Activated gamma-delta T cell (primary cell): ENCODE measurements at regions not wholly inside any gene's neighbourhood (a gene's known extent, or its start where the extent isn't known, plus 50 kb on each side); places are given as distances from the start of the nearest gene placed in this dataset.

Experiments used
- DNase-seq: peaks from one replicate; lab custom pipeline; 2025; lab: John Stamatoyannopoulos, UW

DNA sequence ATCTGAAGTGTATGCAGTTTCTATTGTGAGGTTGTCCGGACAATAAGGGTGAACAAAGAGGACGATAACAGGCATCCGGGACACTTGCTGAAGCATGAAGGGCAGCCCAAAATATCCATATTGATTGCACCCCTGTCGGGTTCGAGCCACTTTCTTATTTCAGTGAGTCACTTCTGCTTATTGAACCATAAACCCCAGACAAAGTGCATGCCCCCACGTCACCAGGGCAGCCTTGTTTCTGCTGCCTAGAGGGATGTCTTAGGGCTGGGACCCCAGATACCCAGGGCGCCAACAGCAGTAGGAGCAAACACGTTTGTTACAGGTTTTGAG, 175.3 kb upstream of the LYZL1 start:
- no peak for DNase-seq

DNA sequence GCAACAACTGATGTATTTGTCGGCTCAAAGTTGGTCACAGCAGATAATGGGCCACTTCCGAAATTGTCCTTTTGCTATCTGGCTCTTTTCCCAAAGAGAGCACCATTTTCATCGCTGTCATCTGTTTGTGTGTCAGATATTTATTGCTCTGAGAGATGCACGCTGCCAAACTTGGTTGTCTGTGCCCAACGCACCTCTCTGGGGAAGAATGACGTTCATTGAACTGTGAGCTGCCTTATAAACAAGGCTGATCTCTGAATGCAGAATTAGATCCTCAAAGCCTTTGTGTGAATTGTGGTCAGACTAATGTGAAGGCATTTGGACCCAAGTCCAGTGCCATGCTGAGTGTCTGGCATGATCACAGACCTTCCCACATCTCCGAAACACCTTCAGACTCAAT, 174.7 kb upstream of the LYZL1 start:
- no peak for DNase-seq

DNA sequence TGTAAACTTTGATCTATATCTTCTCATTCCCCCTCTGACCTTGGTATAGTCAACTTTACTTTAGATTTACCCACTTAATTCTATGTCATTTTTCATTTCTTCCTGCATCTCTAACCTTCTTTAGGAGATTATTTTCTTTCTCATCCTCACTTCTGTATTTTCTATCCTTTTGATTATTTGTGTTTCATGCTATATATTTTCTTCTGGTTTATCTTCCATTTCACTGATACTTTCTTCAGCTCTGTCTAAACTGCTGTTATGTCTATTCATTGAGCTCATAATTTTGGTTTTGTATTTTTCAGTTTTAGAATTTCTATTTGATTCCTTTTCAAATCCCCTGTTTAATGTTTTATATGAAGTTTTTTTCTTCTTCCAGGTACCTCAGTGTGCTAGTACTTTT, 171.1 kb upstream of the LYZL1 start:
- no peak for DNase-seq

DNA sequence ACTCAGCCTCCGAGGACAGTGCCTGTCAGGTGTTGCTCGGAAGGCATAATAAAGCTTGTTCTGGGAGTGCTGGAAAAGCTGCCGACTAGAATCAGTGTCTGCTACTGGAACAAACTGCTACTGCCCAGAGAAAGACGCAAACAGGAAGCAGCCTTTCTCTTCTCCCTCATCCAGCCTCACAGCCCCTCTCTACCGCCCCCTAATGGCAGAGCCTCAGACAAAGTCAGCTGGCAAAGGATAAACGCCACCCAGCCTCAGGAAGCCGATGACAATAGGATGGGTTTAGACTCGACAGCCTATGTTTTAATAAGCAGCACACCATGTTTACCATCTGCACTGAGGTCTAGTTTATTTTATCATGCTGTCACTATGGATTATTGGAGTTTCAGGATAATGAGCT, 169.5 kb upstream of the LYZL1 start:
- no peak for DNase-seq

DNA sequence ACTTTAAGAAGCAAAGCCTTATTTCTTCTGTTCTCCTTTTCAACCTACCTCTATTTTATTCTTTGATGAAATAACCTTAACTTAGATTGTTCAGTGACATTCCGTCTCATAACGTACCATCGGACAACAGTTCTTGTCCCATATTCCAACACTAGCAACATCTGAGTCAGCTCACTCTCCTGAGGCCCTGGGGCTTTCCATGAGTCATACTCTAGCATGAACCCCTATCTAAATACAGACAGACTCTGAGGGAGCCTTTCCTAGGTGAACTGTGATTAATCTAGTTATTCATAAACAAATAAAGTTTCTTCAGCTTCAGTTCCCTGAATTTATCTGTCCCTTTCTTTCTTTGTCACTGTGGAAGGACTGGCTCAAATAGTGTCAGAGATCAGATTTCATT, 168.7 kb upstream of the LYZL1 start:
- DNase-seq: no peak

DNA sequence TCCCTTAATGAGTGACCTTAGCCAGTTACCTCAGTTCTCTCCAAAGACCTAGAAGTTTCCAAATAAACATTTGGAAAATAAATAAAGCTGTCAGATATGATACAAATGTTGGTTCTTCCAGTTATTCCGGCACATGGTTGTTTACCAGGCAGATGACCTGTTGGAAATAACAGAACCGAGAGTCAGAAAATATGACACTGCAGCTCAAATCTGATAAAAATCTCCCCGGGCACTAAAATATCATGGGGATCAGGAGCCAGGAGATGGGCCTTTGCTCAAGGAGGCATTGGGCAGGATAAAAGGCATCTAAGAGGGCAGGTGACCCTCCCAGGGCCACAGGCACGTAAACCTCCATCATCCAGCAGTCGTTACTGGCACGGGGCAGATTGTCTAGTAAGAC, 164.0 kb upstream of the LYZL1 start:
- no peak for DNase-seq

DNA sequence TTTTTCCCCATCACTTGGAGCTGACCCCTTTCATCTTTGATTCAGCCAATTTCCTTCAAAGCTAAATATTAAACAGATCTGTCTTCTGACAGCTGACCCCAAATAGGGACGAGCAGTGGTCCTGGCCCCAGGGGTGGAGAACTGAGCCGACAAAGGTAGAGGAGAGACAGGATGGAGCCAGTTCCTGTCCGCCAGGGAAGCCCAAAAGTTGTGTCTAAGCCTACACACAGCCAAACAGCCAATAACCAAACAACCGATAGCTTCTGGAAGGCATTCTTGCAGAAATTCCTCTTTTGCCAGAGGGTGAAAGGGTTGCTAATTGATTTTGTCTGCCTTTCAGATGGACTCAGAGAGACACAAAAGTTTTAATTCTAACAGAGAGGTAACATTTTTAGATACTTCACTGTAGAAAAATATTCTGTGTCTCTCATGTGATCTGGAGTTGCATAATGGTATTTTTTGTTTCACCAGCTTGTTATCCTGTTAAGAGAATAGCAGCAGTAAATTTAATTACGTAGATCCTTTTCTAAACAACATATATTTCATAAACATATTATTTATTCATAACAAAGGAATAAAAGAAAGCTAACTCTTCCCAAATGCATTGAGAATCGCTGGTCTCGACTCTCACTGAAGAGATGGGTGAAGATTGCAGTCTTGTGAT, 161.7 kb upstream of the LYZL1 start:
- no peak for DNase-seq

DNA sequence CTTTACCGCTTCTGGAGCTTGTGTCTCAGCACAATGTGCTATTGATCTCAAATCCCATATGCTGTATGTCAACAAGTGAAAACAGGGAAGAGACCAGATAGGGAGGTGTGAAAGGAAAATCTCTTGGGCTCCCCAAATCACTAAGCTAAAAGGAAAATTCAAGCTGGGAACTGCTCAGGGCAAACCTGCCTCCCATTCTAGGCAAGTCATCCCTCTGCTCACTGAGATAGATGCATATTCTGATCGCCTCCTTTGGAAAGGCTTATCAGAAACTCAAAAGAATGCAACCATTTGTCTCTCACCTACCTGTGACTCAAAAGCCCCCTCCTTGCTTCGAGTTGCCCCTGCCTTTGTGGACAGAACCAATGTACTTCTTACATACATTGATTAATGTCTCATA, 161.1 kb upstream of the LYZL1 start:
- no peak for DNase-seq

DNA sequence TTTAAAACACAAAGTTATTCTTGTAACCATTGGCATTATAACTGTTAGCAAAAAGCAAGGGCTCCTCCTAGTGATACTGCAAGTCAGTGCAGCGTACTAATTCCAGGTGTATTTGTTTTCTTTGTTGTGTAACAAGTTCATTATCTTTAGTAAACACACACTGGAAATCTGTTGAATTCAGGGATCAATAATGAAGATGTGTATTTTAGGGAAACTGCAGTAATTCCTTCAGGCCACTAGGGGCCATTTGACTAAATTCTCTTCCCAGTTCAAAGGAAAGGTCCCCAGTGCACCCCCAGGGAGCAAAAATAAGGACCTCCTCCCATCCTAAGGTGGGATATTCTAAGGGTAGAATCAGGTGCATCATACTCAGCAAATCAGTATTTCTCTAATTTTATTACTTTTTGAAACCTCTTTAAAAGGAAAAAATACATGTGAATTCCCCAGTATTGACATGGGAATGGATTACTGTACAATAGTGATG, 158.6 kb upstream of the LYZL1 start:
- no peak for DNase-seq

DNA sequence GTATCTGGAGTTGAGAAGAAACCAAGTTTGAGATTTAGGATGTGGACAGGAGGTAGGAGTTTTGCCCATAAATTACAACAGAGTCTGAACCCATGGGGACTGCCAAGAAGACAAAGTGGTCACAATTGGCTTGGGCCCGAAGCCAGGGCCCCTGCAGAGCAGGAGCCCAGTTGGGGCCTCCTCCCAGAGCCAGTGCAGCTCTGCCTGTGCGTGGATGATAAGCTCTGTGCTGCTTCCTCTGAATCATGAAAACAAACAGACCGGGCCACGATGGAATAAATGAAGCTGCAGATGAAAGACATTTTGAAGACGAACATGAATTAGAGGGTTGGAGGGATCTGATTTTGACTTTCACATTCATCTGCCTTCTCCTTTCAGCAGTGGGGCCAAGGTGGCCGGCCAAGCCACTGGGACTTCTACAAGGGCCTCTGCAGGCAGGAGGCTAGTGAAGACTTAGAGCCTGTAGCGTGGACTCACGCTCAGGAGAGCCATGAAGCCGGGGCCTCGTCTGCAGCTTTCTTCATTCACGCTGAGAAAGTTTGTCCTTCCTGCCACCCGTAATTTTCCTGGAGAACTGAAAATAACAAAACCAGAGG, 156.8 kb upstream of the LYZL1 start:
- DNase-seq: no peak

DNA sequence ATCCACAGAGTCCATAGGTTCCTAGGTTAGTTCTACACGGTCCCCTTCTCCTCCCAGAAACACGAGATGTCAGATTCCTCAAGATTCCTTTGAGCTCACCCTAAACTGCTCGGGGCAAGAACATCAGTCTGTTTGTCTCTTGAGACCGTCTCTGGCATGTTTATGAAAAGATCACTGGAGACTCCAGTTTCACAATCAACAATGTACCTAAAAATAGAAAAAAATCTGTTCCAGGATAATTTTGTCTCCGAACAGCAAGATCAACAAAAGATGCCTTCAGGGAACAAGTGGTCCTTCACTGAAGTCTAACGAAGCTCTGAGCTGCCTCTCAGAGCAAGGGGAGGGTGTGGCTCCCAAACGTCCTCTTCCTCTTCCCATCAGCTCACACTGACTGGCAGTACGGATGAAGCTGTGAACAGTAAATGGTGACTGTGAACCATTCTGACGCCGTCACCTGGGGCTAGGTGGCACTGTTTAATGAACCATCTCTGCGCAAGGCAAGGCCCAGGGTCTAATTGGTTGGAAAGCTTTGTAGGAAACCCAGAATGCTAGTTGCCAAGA, 156.2 kb upstream of the LYZL1 start:
- DNase-seq: no peak

DNA sequence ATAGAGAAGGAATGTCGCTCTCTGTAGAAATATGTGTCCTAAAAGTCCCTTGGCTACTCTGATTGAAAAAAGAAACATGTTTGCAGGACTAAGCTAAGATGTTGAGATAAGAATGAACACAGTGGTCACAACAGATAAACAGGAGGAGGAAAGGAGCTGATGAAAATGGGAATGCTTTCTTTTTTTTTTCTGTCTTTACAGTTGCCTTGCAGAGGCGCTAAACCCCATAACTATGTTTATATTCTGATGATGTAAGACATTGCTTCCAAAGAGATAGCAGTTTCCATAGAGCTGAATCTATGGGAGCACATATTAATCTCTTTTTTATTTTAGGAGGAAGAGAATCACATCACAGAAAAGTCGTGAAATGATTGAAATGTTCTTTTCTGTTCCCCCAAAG, 153.5 kb upstream of the LYZL1 start:
- DNase-seq: no peak

DNA sequence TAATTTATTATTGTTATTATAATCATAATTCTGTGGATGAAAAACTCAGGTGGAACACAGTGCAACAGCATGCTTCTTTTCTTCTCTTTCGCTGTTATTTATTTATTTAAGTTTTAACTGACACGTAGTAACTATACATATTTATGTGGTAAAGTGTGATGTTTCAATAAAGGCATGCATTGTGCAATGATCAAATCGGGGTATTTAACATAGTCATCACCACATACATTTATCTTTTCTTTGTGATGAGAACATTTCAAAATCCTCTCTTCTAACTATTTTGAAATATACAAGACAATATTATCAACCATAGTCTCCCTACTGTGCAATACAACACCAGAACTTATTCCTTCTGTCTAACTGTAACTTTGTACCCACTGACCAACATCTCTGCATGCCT, 152.5 kb upstream of the LYZL1 start:
- no peak for DNase-seq

DNA sequence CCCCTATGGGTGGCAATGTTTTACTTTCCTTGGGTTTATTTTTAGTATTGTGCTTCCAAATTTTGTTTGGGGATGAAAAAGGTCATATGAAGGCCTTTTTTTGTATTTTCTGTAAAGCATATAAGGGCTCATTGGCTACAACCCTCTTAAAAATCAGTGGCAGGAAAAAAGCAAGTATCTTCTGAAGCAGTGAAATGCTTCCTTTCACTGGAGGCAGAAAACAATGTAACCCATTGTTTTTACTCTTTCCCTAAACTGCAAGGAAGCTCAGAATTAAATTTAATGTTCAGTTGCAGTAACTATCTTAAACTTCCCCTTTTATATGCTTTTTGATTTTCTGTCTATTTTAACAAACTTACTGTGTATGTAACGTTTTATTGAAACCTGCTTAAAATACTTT, 148.7 kb upstream of the LYZL1 start:
- DNase-seq: no peak

DNA sequence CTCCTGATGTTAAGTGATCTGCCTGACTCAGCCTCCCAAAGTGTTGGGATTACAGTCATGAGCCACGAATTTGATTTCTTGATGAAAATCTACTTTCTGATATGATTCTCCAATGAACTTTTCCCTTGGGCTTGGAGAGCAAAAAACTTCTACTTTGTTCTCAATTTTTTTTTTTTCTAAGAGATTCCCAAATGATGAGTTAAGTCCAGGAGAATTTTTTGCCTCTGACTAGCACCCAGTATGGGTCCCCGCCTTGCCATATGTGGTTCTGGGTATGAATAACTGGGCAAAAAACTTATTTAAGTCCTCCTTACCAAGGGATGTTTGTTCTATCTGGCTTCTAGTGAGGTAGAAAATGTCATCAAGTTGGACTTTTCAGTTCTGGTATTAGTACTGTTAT, 147.9 kb upstream of the LYZL1 start:
- DNase-seq: no peak

DNA sequence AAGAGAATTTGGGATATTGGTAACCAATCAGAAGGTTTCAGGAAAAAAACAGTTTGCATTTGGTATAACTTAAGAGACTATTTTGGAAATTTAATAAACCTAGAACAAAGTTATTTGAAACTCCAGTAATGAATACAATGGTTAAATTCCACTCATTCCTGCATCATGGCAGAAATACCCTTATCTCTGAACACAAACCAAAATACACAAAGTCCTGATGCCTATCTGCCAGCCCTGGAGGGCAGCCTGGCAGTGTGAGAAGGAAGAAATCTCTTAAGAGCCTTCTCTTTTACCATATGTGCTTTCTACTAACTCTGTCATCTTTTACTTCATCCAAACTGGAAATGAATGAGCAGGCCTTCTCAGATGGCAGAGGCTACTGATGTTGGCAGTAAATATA, 147.1 kb upstream of the LYZL1 start:
- no peak for DNase-seq

DNA sequence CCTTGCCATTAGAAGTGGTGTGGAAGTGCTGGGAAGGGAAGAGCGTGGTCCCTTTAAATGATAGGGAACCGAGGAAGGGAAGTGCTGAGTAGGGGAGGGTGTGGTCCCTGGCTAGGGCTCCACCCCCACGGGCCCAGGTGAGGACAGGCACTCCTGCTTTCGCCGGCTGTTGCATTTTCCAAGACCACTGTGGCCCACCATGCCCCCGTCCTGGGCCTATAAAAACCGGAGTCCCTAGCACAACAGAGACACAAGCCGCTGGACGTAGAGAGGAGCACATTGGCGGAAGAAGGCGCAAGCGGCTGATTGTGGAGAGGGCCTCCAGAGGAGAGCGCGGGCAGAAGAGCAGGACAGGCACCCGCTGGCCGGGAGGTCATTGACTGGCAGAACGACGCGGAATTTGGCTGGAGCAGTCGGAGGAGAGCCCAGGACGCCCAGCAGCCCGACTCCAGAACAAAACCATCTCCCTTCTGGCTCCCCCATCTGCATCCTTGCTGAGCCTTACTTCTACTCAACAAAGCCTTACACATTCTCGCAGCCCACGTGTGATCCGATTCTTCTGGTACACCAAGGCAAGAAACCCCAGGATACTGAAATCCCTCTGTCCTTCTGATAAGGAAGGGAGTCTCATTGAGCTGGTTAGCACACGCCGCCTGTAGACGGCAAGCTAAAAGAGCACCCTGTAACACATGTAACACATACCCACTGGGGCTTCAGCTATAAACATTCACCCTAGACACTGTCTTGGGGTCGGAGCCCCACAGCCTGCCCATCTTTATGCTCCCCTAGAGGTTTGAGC, 146.2 kb upstream of the LYZL1 start:
- no peak for DNase-seq

DNA sequence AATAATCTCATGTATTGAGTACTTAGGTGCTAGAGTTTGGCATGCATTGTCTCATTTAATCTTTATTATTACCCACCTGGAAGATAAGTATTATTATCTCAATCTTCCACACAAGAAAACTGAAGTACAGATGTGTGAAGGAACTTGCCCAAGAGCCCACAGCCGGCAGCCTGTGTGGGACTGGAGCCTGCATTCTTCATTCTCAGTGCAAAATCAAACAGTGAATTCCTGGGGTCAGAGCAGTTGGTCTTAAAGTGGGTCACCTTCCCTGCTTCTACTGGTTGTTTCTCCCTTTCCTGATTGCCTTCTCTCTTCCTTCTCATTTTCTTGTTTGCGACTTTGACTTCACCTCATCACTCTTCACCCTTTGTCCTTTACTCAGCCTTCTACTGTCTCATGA, 144.7 kb upstream of the LYZL1 start:
- DNase-seq: no peak

DNA sequence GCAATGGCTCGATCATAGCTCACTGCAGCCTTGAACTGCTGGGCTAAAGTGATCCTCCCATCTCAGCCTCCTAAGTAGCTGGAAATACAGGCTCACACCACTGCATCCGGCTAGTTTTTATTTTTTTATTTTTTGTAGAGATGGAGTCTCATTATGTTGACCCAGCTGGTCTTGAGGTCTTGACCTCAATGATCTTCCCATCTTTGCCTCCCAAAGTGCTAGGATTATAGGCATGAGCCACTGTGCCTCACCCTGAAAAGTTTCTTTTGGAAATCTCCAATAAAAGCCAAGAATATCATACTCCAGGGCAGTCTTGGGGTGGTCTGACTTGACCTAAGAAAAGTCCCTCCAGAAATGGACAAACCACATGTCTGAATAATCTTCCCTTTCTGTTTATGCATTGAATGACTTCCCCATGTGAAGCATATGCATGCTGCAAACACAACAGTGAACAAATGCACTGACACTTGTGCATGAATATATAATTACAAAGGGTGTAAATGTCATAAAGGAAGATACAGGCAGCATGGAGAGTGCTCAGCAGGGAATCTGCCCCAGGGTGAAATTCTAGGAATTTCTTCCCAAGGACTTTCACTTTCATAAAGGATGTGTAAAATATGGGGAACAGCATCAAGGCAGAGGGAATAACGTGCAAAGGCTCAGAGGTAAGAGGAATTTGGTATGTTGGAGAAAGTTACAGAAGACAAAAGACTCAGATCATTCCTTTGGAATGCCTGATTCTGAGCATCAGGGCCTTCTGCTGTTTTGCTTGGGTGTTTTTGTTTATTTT, 142.4 kb upstream of the LYZL1 start:
- no peak for DNase-seq

DNA sequence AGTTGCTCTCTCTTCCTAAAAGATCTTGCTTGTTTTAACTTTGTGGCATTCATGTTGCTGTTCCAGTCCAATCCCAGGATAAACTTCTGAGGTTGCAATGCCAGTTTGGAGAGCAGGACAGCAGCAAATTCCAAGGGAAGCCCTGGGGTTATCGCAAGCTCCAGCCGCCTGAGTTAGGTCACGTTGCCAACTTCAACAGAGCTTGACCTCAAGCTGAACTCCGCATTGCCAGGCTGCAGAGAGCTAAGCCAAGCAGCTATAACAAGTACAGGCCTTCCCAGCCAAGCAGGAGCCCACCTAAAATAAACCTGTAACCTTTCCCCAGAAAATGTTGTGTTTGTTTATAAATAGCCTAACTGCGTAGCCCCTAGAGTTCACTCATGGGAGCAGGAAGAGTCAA, 138.9 kb upstream of the LYZL1 start:
- no peak for DNase-seq

DNA sequence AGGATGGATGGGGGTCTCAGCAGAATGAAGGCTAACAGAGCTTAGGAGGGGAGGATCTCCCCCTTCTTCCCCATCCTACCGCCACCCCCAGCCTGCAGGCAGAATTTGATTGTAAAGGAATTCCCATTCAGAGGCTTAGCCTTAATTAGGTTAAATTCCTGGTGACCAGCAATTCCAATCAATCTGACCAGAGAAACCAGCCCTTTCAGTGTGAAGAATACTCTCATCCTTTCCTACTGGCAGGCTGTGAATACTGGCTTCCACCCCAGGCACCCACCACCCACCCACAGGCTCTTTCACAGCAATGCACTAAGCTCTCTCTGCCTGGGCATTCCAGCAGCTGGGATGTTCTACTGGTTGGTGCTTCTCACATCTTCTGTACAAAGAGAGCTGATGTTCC, 137.9 kb upstream of the LYZL1 start:
- no peak for DNase-seq

DNA sequence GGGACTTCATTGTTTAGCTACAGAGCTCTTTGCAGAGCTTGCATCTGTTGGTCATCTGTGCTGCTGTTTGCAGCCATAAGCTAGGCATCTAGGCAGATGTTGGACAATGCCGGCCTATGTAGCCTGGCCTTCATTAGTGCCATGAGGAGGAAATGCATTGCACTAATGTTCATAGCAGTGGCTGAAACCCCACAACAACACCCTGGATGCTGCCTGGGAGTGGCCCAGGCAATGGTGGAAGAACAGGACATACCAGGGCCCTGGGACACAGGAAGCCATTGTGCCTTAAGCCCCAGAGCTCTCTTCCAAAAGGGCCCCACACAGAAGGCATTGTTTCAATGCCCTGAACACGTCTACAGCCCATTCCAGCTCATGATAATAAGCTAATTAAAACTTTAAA, 131.5 kb upstream of the LYZL1 start:
- no peak for DNase-seq
